BE2C (cell line): ENCODE measurements at regions not wholly inside any gene's neighbourhood (a gene's known extent, or its start where the extent isn't known, plus 50 kb on each side); places are given as distances from the start of the nearest gene placed in this dataset.

Source experiments
- DNase-seq: peaks from one replicate; pipeline ENCODE4 v3.0.0-alpha.2; 2020
- H3K27me3 ChIP-seq: fragments of 250-450 bp; sonication (Bioruptor Pico); 2 replicates; pipeline ENCODE4 v1.5.1; 2020; ENCODE audit warnings: mild to moderate bottlenecking
- H3K36me3 ChIP-seq: fragments of 250-450 bp; sonication (Bioruptor Pico); 2 replicates; pipeline ENCODE4 v1.5.1; 2020; ENCODE audit warnings: mild to moderate bottlenecking
- H3K4me1 ChIP-seq: fragments of 250-450 bp; sonication (Bioruptor Pico); 2 replicates; pipeline ENCODE4 v1.5.1; 2020
- H3K4me3 ChIP-seq: 2 replicates; pipeline ENCODE4 v1.5.1; 2011; ENCODE audit warnings: low read depth, low read length
- H3K9me3 ChIP-seq: fragments of 250-450 bp; sonication (Bioruptor Pico); 2 replicates; pipeline ENCODE4 v1.5.1; 2020
- TF ChIP-seq, protein P1 (sequence below): IDR thresholded peaks from 2 replicates; pipeline ENCODE4 v1.5.1; 2012; ENCODE audit warnings: mild to moderate bottlenecking, low read depth, low read length

DNA sequence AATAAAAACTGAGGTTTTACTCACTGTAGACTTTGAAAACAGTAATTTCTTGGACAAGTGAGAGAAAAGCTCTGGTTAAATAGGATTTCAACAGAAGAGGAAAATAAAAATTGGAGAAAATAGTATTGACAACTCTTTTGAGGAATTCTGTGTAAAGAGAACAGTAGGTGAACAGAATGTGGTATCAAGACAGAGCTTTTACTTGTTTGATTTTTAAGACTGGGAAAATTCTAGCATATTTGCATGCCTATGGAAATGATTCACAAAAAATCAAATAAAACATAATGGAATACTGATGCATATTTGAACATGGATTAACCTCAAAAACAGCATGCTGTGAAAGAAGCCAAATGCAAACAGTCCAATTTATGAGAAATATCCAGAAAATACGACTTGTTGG, 504.6 kb downstream of the KCTD8 start:
- TF ChIP-seq, protein P1, sequence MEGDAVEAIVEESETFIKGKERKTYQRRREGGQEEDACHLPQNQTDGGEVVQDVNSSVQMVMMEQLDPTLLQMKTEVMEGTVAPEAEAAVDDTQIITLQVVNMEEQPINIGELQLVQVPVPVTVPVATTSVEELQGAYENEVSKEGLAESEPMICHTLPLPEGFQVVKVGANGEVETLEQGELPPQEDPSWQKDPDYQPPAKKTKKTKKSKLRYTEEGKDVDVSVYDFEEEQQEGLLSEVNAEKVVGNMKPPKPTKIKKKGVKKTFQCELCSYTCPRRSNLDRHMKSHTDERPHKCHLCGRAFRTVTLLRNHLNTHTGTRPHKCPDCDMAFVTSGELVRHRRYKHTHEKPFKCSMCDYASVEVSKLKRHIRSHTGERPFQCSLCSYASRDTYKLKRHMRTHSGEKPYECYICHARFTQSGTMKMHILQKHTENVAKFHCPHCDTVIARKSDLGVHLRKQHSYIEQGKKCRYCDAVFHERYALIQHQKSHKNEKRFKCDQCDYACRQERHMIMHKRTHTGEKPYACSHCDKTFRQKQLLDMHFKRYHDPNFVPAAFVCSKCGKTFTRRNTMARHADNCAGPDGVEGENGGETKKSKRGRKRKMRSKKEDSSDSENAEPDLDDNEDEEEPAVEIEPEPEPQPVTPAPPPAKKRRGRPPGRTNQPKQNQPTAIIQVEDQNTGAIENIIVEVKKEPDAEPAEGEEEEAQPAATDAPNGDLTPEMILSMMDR, result no peak
- Histone ChIP-seq H3K4me3 (no peak overlapping the region), H3K9me3 (no peaks in the 10 kb centered on the region), H3K36me3 (no peaks in the 10 kb centered on the region), H3K27me3 (no peaks in the 10 kb centered on the region), H3K4me1 (no peaks in the 10 kb centered on the region)
- no peak for DNase-seq

DNA sequence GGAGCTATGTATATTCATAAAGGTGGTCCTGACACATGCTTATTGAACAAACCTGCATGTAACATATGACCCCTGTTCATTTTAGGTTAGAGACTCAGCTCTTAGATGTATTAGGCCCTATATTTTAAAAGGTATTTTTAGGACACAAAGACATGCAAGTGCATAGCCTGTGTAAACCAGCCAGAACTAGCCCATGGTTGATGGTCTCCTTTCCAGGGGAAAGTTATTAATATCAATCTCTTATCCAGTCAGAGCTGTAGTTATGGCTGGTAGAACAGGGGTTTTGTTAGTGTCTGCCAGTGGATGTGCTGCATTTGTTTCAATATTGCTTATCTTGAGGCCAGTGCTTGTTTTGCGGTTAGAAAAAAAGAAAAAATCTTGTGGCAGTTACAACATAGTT, 488.6 kb downstream of the KCTD8 start:
- H3K9me3 ChIP-seq, result no peaks in the 10 kb centered on the region
- H3K4me1 ChIP-seq, result no peaks in the 10 kb centered on the region
- H3K36me3 ChIP-seq, result no peaks in the 10 kb centered on the region
- no peak for DNase-seq
- H3K27me3 ChIP-seq, result no peaks in the 10 kb centered on the region
- TF ChIP-seq, protein P1, result no peak
- H3K4me3 ChIP-seq, result no peak overlapping the region

DNA sequence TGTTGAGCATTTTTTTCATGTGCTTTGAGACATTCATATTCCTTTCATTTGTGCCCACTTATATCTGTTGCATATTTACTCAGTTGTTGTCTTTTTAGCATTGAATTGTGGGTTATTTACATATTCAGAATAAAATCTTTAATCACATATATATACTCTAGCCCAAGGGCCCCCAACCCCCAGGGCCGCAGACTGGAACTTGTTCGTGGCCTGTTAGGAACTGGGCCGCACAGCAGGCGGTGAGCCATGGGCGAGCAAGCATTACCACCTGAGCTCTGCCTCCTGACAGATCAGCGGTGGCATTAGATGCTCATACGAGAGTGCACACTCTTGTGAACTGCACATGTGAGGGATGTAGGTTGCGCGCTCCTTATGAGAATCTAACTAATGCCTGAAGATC, 480.6 kb downstream of the KCTD8 start:
- Histone ChIP-seq H3K4me3 (no peak overlapping the region), H3K9me3 (no peaks in the 10 kb centered on the region), H3K36me3 (no peaks in the 10 kb centered on the region), H3K27me3 (no peaks in the 10 kb centered on the region), H3K4me1 (no peaks in the 10 kb centered on the region)
- TF ChIP-seq, protein P1, result no peak
- no peak for DNase-seq

DNA sequence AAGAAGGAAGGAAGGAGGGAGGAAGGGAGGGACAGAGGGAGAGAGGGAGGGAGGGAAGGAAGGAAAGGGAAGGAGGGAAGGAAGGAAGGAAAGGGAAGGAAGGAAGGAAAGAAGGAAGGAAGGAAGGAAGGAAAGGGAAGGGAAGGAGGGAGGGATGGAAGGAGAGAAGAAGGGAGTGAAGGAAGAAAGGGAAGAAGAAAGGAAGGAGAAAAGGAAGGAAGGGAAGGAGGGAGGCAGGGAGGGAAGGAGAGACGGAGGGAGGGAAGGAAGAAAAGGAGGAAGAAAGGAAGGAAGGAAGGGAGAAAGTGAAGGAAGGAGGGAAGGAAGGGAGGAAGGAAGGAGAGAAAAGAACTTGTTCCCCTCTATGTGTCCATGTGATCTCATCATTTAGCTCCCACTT, 465.0 kb downstream of the KCTD8 start:
- DNase-seq, result no peak
- Histone ChIP-seq H3K4me3 (no peak overlapping the region), H3K27me3 (no peaks in the 10 kb centered on the region), H3K9me3 (no peaks in the 10 kb centered on the region), H3K4me1 (no peaks in the 10 kb centered on the region), H3K36me3 (no peaks in the 10 kb centered on the region)
- TF ChIP-seq, protein P1, result no peak

- H3K4me1 ChIP-seq, result no peaks in the 10 kb centered on the region
- TF ChIP-seq, protein P1, result no peak
- no peaks in the 10 kb centered on the region for H3K36me3 ChIP-seq
- no peaks in the 10 kb centered on the region for H3K27me3 ChIP-seq
- no peak for DNase-seq
- H3K9me3 ChIP-seq, result no peaks in the 10 kb centered on the region
- H3K4me3 ChIP-seq, result no peak overlapping the region
Observed at GRCh38 chr4:43987331-43987944, 461.2 kb downstream of the KCTD8 start.

DNA sequence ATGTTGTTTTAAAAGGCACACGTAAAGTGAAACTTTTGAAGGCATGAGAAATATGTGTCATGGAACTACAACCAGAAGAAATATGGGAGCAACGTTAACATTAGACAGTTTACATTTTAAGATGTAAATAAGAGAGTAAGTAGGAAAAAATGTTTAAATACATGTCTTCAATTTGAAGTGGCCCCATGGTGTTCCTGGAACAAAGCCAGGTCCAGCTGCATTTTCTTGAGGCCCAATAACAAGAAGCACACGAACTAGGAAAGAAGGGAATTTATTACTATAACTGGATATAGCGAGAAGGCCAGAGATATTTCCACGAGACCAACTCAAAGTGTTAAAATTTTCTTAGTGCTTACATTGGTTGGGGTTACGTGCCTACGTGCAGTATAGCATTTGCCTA, 458.1 kb downstream of the KCTD8 start:
- no peaks in the 10 kb centered on the region for H3K27me3 ChIP-seq
- H3K36me3 ChIP-seq, result no peaks in the 10 kb centered on the region
- H3K4me1 ChIP-seq, result no peaks in the 10 kb centered on the region
- TF ChIP-seq, protein P1, result no peak
- DNase-seq, result no peak
- no peak overlapping the region for H3K4me3 ChIP-seq
- H3K9me3 ChIP-seq, result no peaks in the 10 kb centered on the region
